Activated CD8-positive, alpha-beta T cell treated with anti-CD3 and anti-CD28 coated beads, Interleukin-2, amount 10 ng/mL, durations not matched to agents 7 days and 5 days (primary cell): ENCODE measurements at regions not wholly inside any gene's neighbourhood (a gene's known extent, or its start where the extent isn't known, plus 50 kb on each side); places are given as distances from the start of the nearest gene placed in this dataset.

Experiments
- ATAC-seq: fragments of 150-1000 bp; cut with Tn5 transposase; one replicate; pipeline ENCODE4 v1.10.0; 2021; ENCODE audit warnings: moderate library complexity
- CTCF ChIA-PET: fragments of 350-600 bp; sonication (Branson Sonifier 250); formaldehyde crosslinking; loops from one replicate; lab custom pipeline; 2021; ENCODE audit warnings: antibody characterized with exemption; lab: Charles Lee
- POLR2A ChIA-PET: fragments of 350-600 bp; sonication (Branson Sonifier 250); formaldehyde crosslinking; loops from one replicate; lab custom pipeline; 2021; ENCODE audit warnings: antibody characterized with exemption; lab: Charles Lee
- DNase-seq: peaks from one replicate; pipeline ENCODE4 v3.0.0-alpha.2; 2020
- H3K27ac Mint-ChIP-seq: one replicate; pipeline ENCODE4 v1.8.0; 2021; ENCODE audit warnings: mild to moderate bottlenecking, mixed read lengths
- H3K27me3 Mint-ChIP-seq: one replicate; pipeline ENCODE4 v1.8.0; 2021; ENCODE audit warnings: low read depth, mixed read lengths
- H3K36me3 Mint-ChIP-seq: one replicate; pipeline ENCODE4 v1.8.0; 2021; ENCODE audit warnings: low read depth, mixed read lengths
- H3K4me1 Mint-ChIP-seq: one replicate; pipeline ENCODE4 v1.8.0; 2021; ENCODE audit warnings: low read depth, mixed read lengths
- H3K4me3 Mint-ChIP-seq: one replicate; pipeline ENCODE4 v1.8.0; 2021; ENCODE audit warnings: mild to moderate bottlenecking, mixed read lengths
- H3K9me3 Mint-ChIP-seq: one replicate; pipeline ENCODE4 v1.8.0; 2022; ENCODE audit warnings: mixed read lengths; ENCODE audit not compliant: insufficient read depth

GRCh38 chr6:145115638-145116037, 619.7 kb downstream of the EPM2A start:
- POLR2A ChIA-PET = no interaction called here
- Mint-ChIP-seq H3K9me3 (no peaks in the 10 kb centered on the region), H3K27me3 (peaks cover 10% of the 10 kb centered on the region), H3K4me1 (no peaks in the 10 kb centered on the region), H3K27ac (no peak overlapping the region), H3K36me3 (no peaks in the 10 kb centered on the region), H3K4me3 (no peak overlapping the region)
- no peak for DNase-seq
- CTCF ChIA-PET = no interaction called here
- no peak for ATAC-seq

- Mint-ChIP-seq H3K4me3 (no peak overlapping the region), H3K27ac (no peak overlapping the region), H3K27me3 (peaks cover 10% of the 10 kb centered on the region), H3K4me1 (no peaks in the 10 kb centered on the region), H3K9me3 (no peaks in the 10 kb centered on the region), H3K36me3 (no peaks in the 10 kb centered on the region)
- DNase-seq = no peak
- no peak for ATAC-seq
- ChIA-PET POLR2A (no interaction called here), CTCF (no interaction called here)
These were observed 618.6 kb downstream of the EPM2A start for GRCh38 chr6:145116591-145117178.

DNA sequence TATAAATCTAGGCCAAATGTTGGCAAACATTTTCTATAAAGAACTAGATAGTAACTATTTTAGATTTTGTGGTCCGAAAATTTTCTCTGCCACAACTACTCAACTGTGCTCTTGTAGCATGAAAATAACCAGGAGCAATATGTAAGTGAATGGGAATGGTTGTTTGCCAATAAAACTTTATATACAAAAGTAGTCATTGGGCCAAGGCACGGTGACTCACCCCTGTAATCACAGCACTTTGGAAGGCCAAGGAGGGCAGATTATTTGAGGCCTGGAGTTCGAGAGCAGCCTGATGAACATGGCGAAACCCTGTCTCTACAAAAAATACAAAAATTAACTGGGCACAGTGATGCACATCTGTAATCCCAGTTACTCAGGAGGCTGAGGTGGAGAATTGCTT, 617.1 kb downstream of the EPM2A start:
- H3K36me3 Mint-ChIP-seq = no peaks in the 10 kb centered on the region
- ATAC-seq = no peak
- CTCF ChIA-PET = no interaction called here

GRCh38 chr6:145119081-145119480, 616.2 kb downstream of the EPM2A start:
- ChIA-PET CTCF (no interaction called here), POLR2A (no interaction called here)
- Mint-ChIP-seq H3K4me1 (no peaks in the 10 kb centered on the region), H3K36me3 (no peaks in the 10 kb centered on the region), H3K27me3 (peaks cover 7% of the 10 kb centered on the region), H3K9me3 (no peaks in the 10 kb centered on the region), H3K27ac (no peak overlapping the region), H3K4me3 (no peak overlapping the region)
- DNase-seq (no peak), ATAC-seq (no peak)

More for the DNA sequence above, 617.1 kb downstream of the EPM2A start:
- H3K4me3 Mint-ChIP-seq = no peak overlapping the region
- POLR2A ChIA-PET = no interaction called here
- H3K27ac Mint-ChIP-seq = no peak overlapping the region
- no peaks in the 10 kb centered on the region for H3K4me1 Mint-ChIP-seq
- H3K9me3 Mint-ChIP-seq = no peaks in the 10 kb centered on the region
- DNase-seq = no peak
- H3K27me3 Mint-ChIP-seq = peaks cover 7% of the 10 kb centered on the region

GRCh38 chr6:145132709-145133108, 602.6 kb downstream of the EPM2A start:
- Mint-ChIP-seq H3K4me1 (no peaks in the 10 kb centered on the region), H3K27ac (no peak overlapping the region), H3K27me3 (no peaks in the 10 kb centered on the region), H3K9me3 (no peaks in the 10 kb centered on the region), H3K36me3 (no peaks in the 10 kb centered on the region), H3K4me3 (no peak overlapping the region)
- ATAC-seq (no peak), DNase-seq (no peak)
- CTCF ChIA-PET = no interaction called here
- POLR2A ChIA-PET = no interaction called here

DNA sequence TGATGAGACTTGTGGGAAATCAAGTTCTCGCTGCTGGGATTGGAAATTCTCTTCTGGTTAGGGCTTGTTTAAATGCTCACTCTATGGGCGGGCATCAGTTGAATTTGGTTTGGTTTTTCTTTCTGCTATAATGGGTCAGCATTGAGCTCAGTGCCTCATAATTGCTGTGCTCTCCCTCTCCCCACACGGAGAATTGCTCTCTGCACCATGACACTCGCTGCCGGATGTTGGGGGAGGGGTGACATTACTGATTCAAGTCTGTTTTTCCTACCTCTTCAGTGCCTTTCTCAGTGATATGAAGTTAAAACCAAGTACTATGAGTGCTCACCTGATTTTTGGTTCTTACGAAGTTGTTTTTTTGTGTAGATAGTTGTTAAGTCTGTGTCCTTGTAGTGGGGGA, 599.6 kb downstream of the EPM2A start:
- ChIA-PET CTCF (no interaction called here), POLR2A (no interaction called here)
- ATAC-seq = no peak
- H3K9me3 Mint-ChIP-seq = no peaks in the 10 kb centered on the region
- H3K27me3 Mint-ChIP-seq = no peaks in the 10 kb centered on the region
- DNase-seq = no peak
- H3K4me1 Mint-ChIP-seq = no peaks in the 10 kb centered on the region
- H3K36me3 Mint-ChIP-seq = no peaks in the 10 kb centered on the region
- no peak overlapping the region for H3K27ac Mint-ChIP-seq
- no peak overlapping the region for H3K4me3 Mint-ChIP-seq

DNA sequence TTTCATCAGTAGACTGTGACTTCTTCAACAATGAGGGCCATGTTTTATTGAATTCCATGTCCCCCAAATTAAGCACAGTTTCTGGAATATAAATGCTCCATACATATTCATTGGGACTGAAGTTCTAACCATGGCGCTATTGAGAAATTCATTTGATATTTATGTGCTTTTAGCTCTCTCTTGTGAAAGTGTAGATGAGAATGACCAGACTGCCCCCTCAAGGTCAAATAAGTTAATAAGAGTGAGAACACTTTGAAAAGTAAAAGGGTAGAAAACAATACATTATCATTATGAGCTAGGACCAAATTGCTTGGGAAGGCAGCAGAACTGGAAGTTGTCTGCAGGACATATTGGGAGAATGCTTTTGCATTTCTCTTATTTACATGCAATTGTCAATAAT, 597.9 kb downstream of the EPM2A start:
- CTCF ChIA-PET = no interaction called here
- ATAC-seq (no peak), DNase-seq (no peak)
- no peaks in the 10 kb centered on the region for H3K4me1 Mint-ChIP-seq
- no peak overlapping the region for H3K27ac Mint-ChIP-seq
- no peak overlapping the region for H3K4me3 Mint-ChIP-seq
- POLR2A ChIA-PET = no interaction called here
- H3K9me3 Mint-ChIP-seq = no peaks in the 10 kb centered on the region
- no peaks in the 10 kb centered on the region for H3K27me3 Mint-ChIP-seq
- no peaks in the 10 kb centered on the region for H3K36me3 Mint-ChIP-seq

DNA sequence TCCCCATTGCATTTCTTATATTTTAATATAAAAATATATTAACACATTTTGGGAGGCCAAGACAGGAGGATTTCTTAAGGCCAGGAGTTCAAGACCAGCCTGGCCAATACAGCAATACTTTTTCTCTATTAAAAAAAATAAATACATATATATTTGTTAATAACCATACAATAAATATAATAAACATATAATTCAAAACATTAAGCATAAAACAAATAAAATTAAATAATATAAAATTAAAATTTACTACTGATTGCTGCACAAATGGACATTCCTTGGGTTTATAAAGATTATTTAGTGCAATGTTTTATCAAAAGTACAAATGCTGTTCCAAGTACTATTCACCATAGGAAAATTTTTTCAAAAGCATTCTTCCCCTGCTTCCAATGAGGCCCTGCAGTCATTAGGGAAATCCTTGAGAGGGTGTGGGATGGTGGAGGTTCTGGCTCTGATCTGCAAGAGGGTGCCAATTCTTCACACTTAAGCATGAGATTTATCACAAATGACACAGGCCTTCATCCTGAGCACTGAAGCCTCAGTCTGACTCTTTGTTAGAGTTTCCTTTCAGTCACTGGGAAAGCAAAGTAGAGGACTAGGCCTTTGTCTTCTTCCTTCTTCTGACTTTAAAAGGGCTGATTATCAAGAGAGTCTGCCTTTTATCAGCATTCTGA, 596.7 kb downstream of the EPM2A start:
- Mint-ChIP-seq H3K36me3 (no peaks in the 10 kb centered on the region), H3K4me1 (no peaks in the 10 kb centered on the region), H3K27ac (no peak overlapping the region), H3K4me3 (no peak overlapping the region), H3K9me3 (no peaks in the 10 kb centered on the region), H3K27me3 (no peaks in the 10 kb centered on the region)
- CTCF ChIA-PET = no interaction called here
- POLR2A ChIA-PET = no interaction called here
- no peak for ATAC-seq
- DNase-seq = no peak

GRCh38 chr6:145139140-145139850, 596.0 kb downstream of the EPM2A start:
- H3K4me3 Mint-ChIP-seq = no peak overlapping the region
- no peaks in the 10 kb centered on the region for H3K27me3 Mint-ChIP-seq
- no peaks in the 10 kb centered on the region for H3K4me1 Mint-ChIP-seq
- no peaks in the 10 kb centered on the region for H3K9me3 Mint-ChIP-seq
- H3K36me3 Mint-ChIP-seq = no peaks in the 10 kb centered on the region
- ATAC-seq (no peak), DNase-seq (no peak)
- ChIA-PET POLR2A (no interaction called here), CTCF (no interaction called here)
- H3K27ac Mint-ChIP-seq = no peak overlapping the region

DNA sequence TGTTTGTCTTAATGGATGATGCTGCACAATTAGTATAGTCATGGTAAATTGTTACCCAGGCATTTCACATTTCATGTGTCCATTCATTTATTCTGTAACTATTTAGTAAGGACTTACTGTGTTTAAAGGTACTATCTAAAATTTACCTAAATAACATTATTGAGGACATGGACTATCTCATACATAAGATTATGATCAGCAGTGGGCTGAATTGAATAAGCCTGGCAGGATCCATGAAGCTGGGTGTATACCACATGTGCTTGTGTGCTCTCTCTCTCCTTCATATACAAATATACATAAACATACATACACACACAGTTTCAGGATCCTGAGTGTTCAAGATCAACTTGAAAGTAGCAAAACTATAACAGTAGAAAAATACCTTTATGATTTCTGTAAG, 595.4 kb downstream of the EPM2A start:
- no peaks in the 10 kb centered on the region for H3K9me3 Mint-ChIP-seq
- DNase-seq = no peak
- no peak for ATAC-seq
- H3K27ac Mint-ChIP-seq = no peak overlapping the region
- no peaks in the 10 kb centered on the region for H3K27me3 Mint-ChIP-seq
- no peaks in the 10 kb centered on the region for H3K4me1 Mint-ChIP-seq
- ChIA-PET CTCF (no interaction called here), POLR2A (no interaction called here)
- H3K36me3 Mint-ChIP-seq = no peaks in the 10 kb centered on the region
- H3K4me3 Mint-ChIP-seq = no peak overlapping the region

DNA sequence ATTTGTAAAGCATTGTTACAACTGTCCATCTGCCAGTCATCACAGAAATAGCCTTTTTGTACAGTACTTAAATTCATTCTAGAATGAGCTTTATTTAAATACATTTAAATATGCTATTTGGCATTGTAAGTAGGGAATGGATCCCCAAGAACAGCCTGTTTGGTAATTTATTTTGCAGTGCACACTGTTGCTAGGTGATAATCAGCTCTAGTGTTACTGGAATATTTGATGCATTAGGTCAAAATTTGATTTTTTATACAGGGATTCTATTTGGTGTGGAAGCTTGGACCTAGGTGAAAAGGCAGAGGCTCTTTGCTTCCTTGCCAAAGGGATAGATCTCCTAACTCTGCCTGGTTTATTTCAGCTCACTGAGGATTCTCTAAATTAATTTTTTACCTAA, 593.7 kb downstream of the EPM2A start:
- Mint-ChIP-seq H3K4me1 (no peaks in the 10 kb centered on the region), H3K9me3 (no peaks in the 10 kb centered on the region), H3K27ac (no peak overlapping the region), H3K4me3 (no peak overlapping the region), H3K27me3 (no peaks in the 10 kb centered on the region), H3K36me3 (no peaks in the 10 kb centered on the region)
- ATAC-seq (no peak), DNase-seq (no peak)
- ChIA-PET CTCF (no interaction called here), POLR2A (no interaction called here)

DNA sequence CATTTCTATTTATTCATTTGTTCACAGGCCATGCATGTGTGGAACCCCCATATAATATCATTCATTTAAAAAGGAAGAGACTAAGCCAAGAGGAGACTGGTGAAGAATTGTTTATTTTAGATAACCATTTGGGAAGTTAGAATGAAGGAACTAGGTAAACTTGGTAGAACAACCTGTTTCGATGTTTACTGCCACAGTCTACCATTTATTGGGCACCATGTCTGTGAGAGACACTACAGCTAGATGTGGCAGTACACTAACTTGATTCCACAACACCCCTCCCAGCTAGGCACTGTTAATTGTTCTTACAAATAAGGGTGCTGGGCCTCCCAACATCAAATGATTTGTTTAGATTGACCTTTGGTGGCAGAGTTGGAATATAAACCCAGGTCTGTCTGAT, 592.4 kb downstream of the EPM2A start:
- POLR2A ChIA-PET = no interaction called here

More for the DNA sequence above, 592.4 kb downstream of the EPM2A start:
- H3K4me1 Mint-ChIP-seq = no peaks in the 10 kb centered on the region
- H3K9me3 Mint-ChIP-seq = no peaks in the 10 kb centered on the region
- no peak for DNase-seq
- no peak overlapping the region for H3K27ac Mint-ChIP-seq
- ATAC-seq = no peak
- H3K4me3 Mint-ChIP-seq = no peak overlapping the region
- CTCF ChIA-PET = no interaction called here
- H3K36me3 Mint-ChIP-seq = no peaks in the 10 kb centered on the region
- no peaks in the 10 kb centered on the region for H3K27me3 Mint-ChIP-seq
